Activated naive CD8-positive, alpha-beta T cell treated with anti-CD3 and anti-CD28 coated beads, Interleukin-2, amount 10 ng/mL, durations not matched to agents 7 days and 5 days (primary cell): ENCODE measurements at regions not wholly inside any gene's neighbourhood (a gene's known extent, or its start where the extent isn't known, plus 50 kb on each side); places are given as distances from the start of the nearest gene placed in this dataset.
"Not testable (repeated sequence)": the region's sequence is repeated elsewhere in the genome, so short reads cannot be mapped to it uniquely, and the experiment has no call there.

ENCODE experiments used
- ATAC-seq: fragments of 150-1000 bp; cut with Tn5 transposase; one replicate; pipeline ENCODE4 v1.10.0; 2021; ENCODE audit warnings: low read depth, moderate library complexity
- POLR2A ChIA-PET: fragments of 350-600 bp; sonication (Branson Sonifier 250); formaldehyde crosslinking; loops from one replicate; lab custom pipeline; 2021; ENCODE audit warnings: antibody characterized with exemption; lab: Charles Lee
- DNase-seq: peaks from one replicate; pipeline ENCODE4 v3.0.0; 2021
- H3K27ac Mint-ChIP-seq: one replicate; pipeline ENCODE4 v1.8.0; 2022; ENCODE audit warnings: mild to moderate bottlenecking, mixed read lengths
- H3K27me3 Mint-ChIP-seq: one replicate; pipeline ENCODE4 v1.8.0; 2022; ENCODE audit warnings: mild to moderate bottlenecking, moderate library complexity, mixed read lengths
- H3K36me3 Mint-ChIP-seq: one replicate; pipeline ENCODE4 v1.8.0; 2021; ENCODE audit warnings: mild to moderate bottlenecking, mixed read lengths
- H3K4me1 Mint-ChIP-seq: one replicate; pipeline ENCODE4 v1.8.0; 2021; ENCODE audit warnings: mixed read lengths
- H3K4me3 Mint-ChIP-seq: one replicate; pipeline ENCODE4 v1.8.0; 2022; ENCODE audit warnings: mild to moderate bottlenecking, moderate library complexity, mixed read lengths
- H3K9me3 Mint-ChIP-seq: one replicate; pipeline ENCODE4 v1.8.0; 2021; ENCODE audit warnings: mixed read lengths

GRCh38 chr16:79950932-79951719, 350.6 kb upstream of the MAF start:
- DNase-seq = no peak
- H3K36me3 Mint-ChIP-seq = no peaks in the 10 kb centered on the region
- peaks cover 2% of the 10 kb centered on the region for H3K9me3 Mint-ChIP-seq
- ATAC-seq = no peak
- no peak overlapping the region for H3K4me3 Mint-ChIP-seq
- H3K4me1 Mint-ChIP-seq = no peaks in the 10 kb centered on the region
- H3K27ac Mint-ChIP-seq = no peak overlapping the region
- H3K27me3 Mint-ChIP-seq = peaks cover 1% of the 10 kb centered on the region
- POLR2A ChIA-PET = no interaction called here

GRCh38 chr16:79949417-79949816, 348.9 kb upstream of the MAF start:
- DNase-seq (no peak), ATAC-seq (no peak)
- Mint-ChIP-seq H3K36me3 (no peaks in the 10 kb centered on the region), H3K4me1 (no peaks in the 10 kb centered on the region), H3K9me3 (peaks cover 2% of the 10 kb centered on the region), H3K27ac (no peak overlapping the region), H3K27me3 (peaks cover 1% of the 10 kb centered on the region), H3K4me3 (no peak overlapping the region)
- POLR2A ChIA-PET = no interaction called here

GRCh38 chr16:79947771-79948170, 347.2 kb upstream of the MAF start:
- H3K36me3 Mint-ChIP-seq = no peaks in the 10 kb centered on the region
- H3K4me3 Mint-ChIP-seq = no peak overlapping the region
- no peak for ATAC-seq
- H3K27me3 Mint-ChIP-seq = peaks cover 1% of the 10 kb centered on the region
- no peak overlapping the region for H3K27ac Mint-ChIP-seq
- no peak for DNase-seq
- POLR2A ChIA-PET = no interaction called here
- H3K9me3 Mint-ChIP-seq = peaks cover 2% of the 10 kb centered on the region
- H3K4me1 Mint-ChIP-seq = no peaks in the 10 kb centered on the region

GRCh38 chr16:79946252-79946651, 345.7 kb upstream of the MAF start:
- Mint-ChIP-seq H3K9me3 (peaks cover 2% of the 10 kb centered on the region), H3K4me3 (no peak overlapping the region), H3K27ac (no peak overlapping the region), H3K36me3 (no peaks in the 10 kb centered on the region), H3K27me3 (peaks cover 1% of the 10 kb centered on the region), H3K4me1 (no peaks in the 10 kb centered on the region)
- DNase-seq (no peak), ATAC-seq (no peak)
- POLR2A ChIA-PET = no interaction called here

- DNase-seq = no peak
- ATAC-seq = no peak
- Mint-ChIP-seq H3K4me3 (no peak overlapping the region), H3K9me3 (no peaks in the 10 kb centered on the region), H3K36me3 (no peaks in the 10 kb centered on the region), H3K27ac (no peak overlapping the region), H3K4me1 (no peaks in the 10 kb centered on the region), H3K27me3 (peaks cover 1% of the 10 kb centered on the region)
- POLR2A ChIA-PET = no interaction called here
These were observed 343.2 kb upstream of the MAF start for GRCh38 chr16:79943736-79944135.

- H3K27me3 Mint-ChIP-seq = no peaks in the 10 kb centered on the region
- H3K4me1 Mint-ChIP-seq = no peaks in the 10 kb centered on the region
- no peak for ATAC-seq
- H3K9me3 Mint-ChIP-seq = no peaks in the 10 kb centered on the region
- H3K4me3 Mint-ChIP-seq = no peak overlapping the region
- POLR2A ChIA-PET = no interaction called here
- H3K27ac Mint-ChIP-seq = no peak overlapping the region
- no peak for DNase-seq
- no peaks in the 10 kb centered on the region for H3K36me3 Mint-ChIP-seq
These were observed 338.0 kb upstream of the MAF start for GRCh38 chr16:79938575-79938974.

GRCh38 chr16:79937671-79938070, 337.1 kb upstream of the MAF start:
- DNase-seq, H3K27me3 Mint-ChIP-seq, H3K9me3 Mint-ChIP-seq, H3K36me3 Mint-ChIP-seq, H3K4me1 Mint-ChIP-seq, ATAC-seq, H3K4me3 Mint-ChIP-seq, H3K27ac Mint-ChIP-seq: not testable (repeated sequence)
- POLR2A ChIA-PET = interaction anchor here (0.6 kb wide), 1 partner anchor 1456 kb away, joined by 7 read pairs; no protein-coding TSS in a partner anchor

- Mint-ChIP-seq H3K4me3 (no peak overlapping the region), H3K27ac (no peak overlapping the region), H3K27me3 (no peaks in the 10 kb centered on the region), H3K4me1 (no peaks in the 10 kb centered on the region), H3K9me3 (no peaks in the 10 kb centered on the region), H3K36me3 (no peaks in the 10 kb centered on the region)
- DNase-seq (no peak), ATAC-seq (no peak)
- POLR2A ChIA-PET = no interaction called here
These were observed 333.1 kb upstream of the MAF start for GRCh38 chr16:79933603-79934002.

- ATAC-seq (no peak), DNase-seq (no peak)
- POLR2A ChIA-PET = no interaction called here
- Mint-ChIP-seq H3K4me3 (no peak overlapping the region), H3K27me3 (no peaks in the 10 kb centered on the region), H3K27ac (no peak overlapping the region), H3K4me1 (no peaks in the 10 kb centered on the region), H3K9me3 (no peaks in the 10 kb centered on the region), H3K36me3 (no peaks in the 10 kb centered on the region)
These were observed 332.0 kb upstream of the MAF start for GRCh38 chr16:79932572-79932971.

GRCh38 chr16:79931721-79932120, 331.2 kb upstream of the MAF start:
- H3K27ac Mint-ChIP-seq = no peak overlapping the region
- POLR2A ChIA-PET = no interaction called here

GRCh38 chr16:79929260-79929965, 328.9 kb upstream of the MAF start:
- H3K9me3 Mint-ChIP-seq = no peaks in the 10 kb centered on the region
- POLR2A ChIA-PET = no interaction called here
- H3K4me1 Mint-ChIP-seq = no peaks in the 10 kb centered on the region
- H3K36me3 Mint-ChIP-seq = no peaks in the 10 kb centered on the region
- DNase-seq (no peak), ATAC-seq (no peak)
- H3K27me3 Mint-ChIP-seq = no peaks in the 10 kb centered on the region
- no peak overlapping the region for H3K4me3 Mint-ChIP-seq
- H3K27ac Mint-ChIP-seq = no peak overlapping the region

More at GRCh38 chr16:79931721-79932120, 331.2 kb upstream of the MAF start:
- H3K4me3 Mint-ChIP-seq = no peak overlapping the region
- no peaks in the 10 kb centered on the region for H3K27me3 Mint-ChIP-seq
- ATAC-seq = no peak
- H3K36me3 Mint-ChIP-seq = no peaks in the 10 kb centered on the region
- H3K4me1 Mint-ChIP-seq = no peaks in the 10 kb centered on the region
- no peaks in the 10 kb centered on the region for H3K9me3 Mint-ChIP-seq
- DNase-seq = no peak

- Mint-ChIP-seq H3K4me3 (no peak overlapping the region), H3K4me1 (no peaks in the 10 kb centered on the region), H3K27me3 (no peaks in the 10 kb centered on the region), H3K27ac (no peak overlapping the region), H3K36me3 (no peaks in the 10 kb centered on the region), H3K9me3 (no peaks in the 10 kb centered on the region)
- DNase-seq (no peak), ATAC-seq (no peak)
- POLR2A ChIA-PET = no interaction called here
These were observed 327.8 kb upstream of the MAF start for GRCh38 chr16:79928142-79928873.

GRCh38 chr16:79926451-79927205, 326.1 kb upstream of the MAF start:
- Mint-ChIP-seq H3K9me3 (no peaks in the 10 kb centered on the region), H3K4me1 (no peaks in the 10 kb centered on the region), H3K27me3 (no peaks in the 10 kb centered on the region), H3K27ac (no peak overlapping the region), H3K36me3 (no peaks in the 10 kb centered on the region), H3K4me3 (no peak overlapping the region)
- POLR2A ChIA-PET = no interaction called here
- DNase-seq (no peak), ATAC-seq (no peak)
